NB4 (cell line): ENCODE measurements at regions not wholly inside any gene's neighbourhood (a gene's known extent, or its start where the extent isn't known, plus 50 kb on each side); places are given as distances from the start of the nearest gene placed in this dataset.

Experiments
- CTCF ChIP-seq: IDR thresholded peaks from one replicate; pipeline ENCODE4 v1.5.1; 2012; ENCODE audit warnings: low read depth, low read length
- POLR2A ChIP-seq: IDR thresholded peaks from 2 replicates; pipeline ENCODE4 v1.6.1; 2011; ENCODE audit warnings: mild to moderate bottlenecking; ENCODE audit not compliant: insufficient read length; ENCODE audit errors: extremely low read depth

- TF ChIP-seq CTCF, result no peak
- no peak for TF ChIP-seq POLR2A
Observed at GRCh38 chr11:69904161-69904973, 85.2 kb upstream of the FGF3 start.
